Uterus (tissue), 2 donors: ENCODE measurements at regions not wholly inside any gene's neighbourhood (a gene's known extent, or its start where the extent isn't known, plus 50 kb on each side); places are given as distances from the start of the nearest gene placed in this dataset.

Experiments
- POLR2A ChIP-seq, 2 donors: fragments of 450-650 bp; IDR thresholded peaks; one replicate each; pipeline ENCODE4 v1.6.1; 2016; ENCODE audit warnings: antibody characterized with exemption in 2 of 2, mild to moderate bottlenecking in 1 of 2, moderate library complexity in 1 of 2
- TF ChIP-seq, protein P1 (sequence below), 4 experiments: fragments of 200-600 bp in 2 of 4; fragments of 450-650 bp in 2 of 4; sonication (generic) in 2 of 4; IDR thresholded peaks; one replicate each; pipeline ENCODE4 v1.5.1; 2016 to 2019; ENCODE audit warnings: antibody characterized with exemption in 4 of 4, mild to moderate bottlenecking in 2 of 4, moderate library complexity in 1 of 4

GRCh38 chr4:14726441-14726840, 275.8 kb upstream of the CPEB2 start:
- TF ChIP-seq, protein P1, sequence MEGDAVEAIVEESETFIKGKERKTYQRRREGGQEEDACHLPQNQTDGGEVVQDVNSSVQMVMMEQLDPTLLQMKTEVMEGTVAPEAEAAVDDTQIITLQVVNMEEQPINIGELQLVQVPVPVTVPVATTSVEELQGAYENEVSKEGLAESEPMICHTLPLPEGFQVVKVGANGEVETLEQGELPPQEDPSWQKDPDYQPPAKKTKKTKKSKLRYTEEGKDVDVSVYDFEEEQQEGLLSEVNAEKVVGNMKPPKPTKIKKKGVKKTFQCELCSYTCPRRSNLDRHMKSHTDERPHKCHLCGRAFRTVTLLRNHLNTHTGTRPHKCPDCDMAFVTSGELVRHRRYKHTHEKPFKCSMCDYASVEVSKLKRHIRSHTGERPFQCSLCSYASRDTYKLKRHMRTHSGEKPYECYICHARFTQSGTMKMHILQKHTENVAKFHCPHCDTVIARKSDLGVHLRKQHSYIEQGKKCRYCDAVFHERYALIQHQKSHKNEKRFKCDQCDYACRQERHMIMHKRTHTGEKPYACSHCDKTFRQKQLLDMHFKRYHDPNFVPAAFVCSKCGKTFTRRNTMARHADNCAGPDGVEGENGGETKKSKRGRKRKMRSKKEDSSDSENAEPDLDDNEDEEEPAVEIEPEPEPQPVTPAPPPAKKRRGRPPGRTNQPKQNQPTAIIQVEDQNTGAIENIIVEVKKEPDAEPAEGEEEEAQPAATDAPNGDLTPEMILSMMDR (IDR thresholded peaks at IDR 0.05), result no peak
- no peak for TF ChIP-seq POLR2A (IDR thresholded peaks at IDR 0.05)
